Loucy (cell line): ENCODE measurements at regions not wholly inside any gene's neighbourhood (a gene's known extent, or its start where the extent isn't known, plus 50 kb on each side); places are given as distances from the start of the nearest gene placed in this dataset.

Source experiments
- H2AFZ ChIP-seq: fragments of 200-600 bp; sonication (generic); 2 replicates; pipeline ENCODE4 v1.6.0; 2016; ENCODE audit warnings: antibody characterized with exemption, mild to moderate bottlenecking, low read length, moderate library complexity
- H3F3A ChIP-seq: fragments of 200-600 bp; 2 replicates; pipeline ENCODE4 v1.6.0; 2016; ENCODE audit warnings: antibody characterized with exemption, low read depth, mild to moderate bottlenecking
- H3K27me3 ChIP-seq: fragments of 200-600 bp; sonication (generic); 2 replicates; pipeline ENCODE4 v1.6.1; 2014; ENCODE audit warnings: low read length, mild to moderate bottlenecking; ENCODE audit not compliant: insufficient read depth, poor library complexity, severe bottlenecking
- H3K36me3 ChIP-seq: fragments of 200-600 bp; sonication (generic); 2 replicates; pipeline ENCODE4 v1.6.1; 2016; ENCODE audit warnings: low read length; ENCODE audit not compliant: insufficient read depth
- H3K4me1 ChIP-seq: fragments of 200-600 bp; sonication (generic); 2 replicates; pipeline ENCODE4 v1.5.1; 2014; ENCODE audit warnings: low read length, mild to moderate bottlenecking; ENCODE audit not compliant: insufficient read depth, poor library complexity, severe bottlenecking
- H3K4me2 ChIP-seq: fragments of 200-600 bp; sonication (generic); 2 replicates; pipeline ENCODE4 v1.6.0; 2014; ENCODE audit warnings: antibody characterized with exemption, low read length, low read depth, mild to moderate bottlenecking; ENCODE audit not compliant: poor library complexity, severe bottlenecking
- H3K4me3 ChIP-seq: fragments of 200-600 bp; sonication (generic); 2 replicates; pipeline ENCODE4 v1.5.1; 2014; ENCODE audit warnings: low read length, mild to moderate bottlenecking, mixed read lengths; ENCODE audit not compliant: poor library complexity, severe bottlenecking
- H3K79me2 ChIP-seq: fragments of 200-600 bp; sonication (generic); 2 replicates; pipeline ENCODE4 v1.6.1; 2014; ENCODE audit warnings: low read length; ENCODE audit not compliant: insufficient read depth
- H3K9ac ChIP-seq: fragments of 200-600 bp; sonication (generic); 2 replicates; pipeline ENCODE4 v1.6.0; 2014; ENCODE audit warnings: mild to moderate bottlenecking, low read depth, low read length, moderate library complexity; ENCODE audit not compliant: poor library complexity, severe bottlenecking
- H3K9me2 ChIP-seq: fragments of 200-600 bp; sonication (generic); replicated peaks from 2 replicates; pipeline ENCODE4 v1.6.1; 2016; ENCODE audit warnings: low read depth, low read length, mixed read lengths
- H3K9me3 ChIP-seq: fragments of 200-600 bp; sonication (generic); 2 replicates; pipeline ENCODE4 v1.6.1; 2014; ENCODE audit warnings: mild to moderate bottlenecking, antibody characterized with exemption, low read length, low read depth; ENCODE audit not compliant: insufficient read depth
- H4K20me1 ChIP-seq: fragments of 200-600 bp; sonication (generic); 2 replicates; pipeline ENCODE4 v1.6.0; 2014; ENCODE audit warnings: antibody characterized with exemption, low read length, mild to moderate bottlenecking; ENCODE audit not compliant: insufficient read depth, poor library complexity, severe bottlenecking
- CTCF ChIP-seq: fragments of 200-600 bp; sonication (generic); conservative IDR thresholded peaks from 2 replicates; pipeline ENCODE4 v1.5.1; 2014; ENCODE audit warnings: mild to moderate bottlenecking, antibody characterized with exemption, low read length
- EZH2phosphoT487 ChIP-seq: fragments of 200-600 bp; IDR thresholded peaks from 2 replicates; pipeline ENCODE4 v1.6.1; 2018; ENCODE audit warnings: antibody characterized with exemption, mild to moderate bottlenecking, moderate library complexity, borderline replicate concordance

- no peaks in the 10 kb centered on the region for H4K20me1 ChIP-seq
These were observed 308.1 kb upstream of the CHST9 start for GRCh38 chr18:27493182-27493581.

GRCh38 chr18:27491772-27492171, 306.7 kb upstream of the CHST9 start:
- no peak overlapping the region for H3K9ac ChIP-seq
- no peaks in the 10 kb centered on the region for H4K20me1 ChIP-seq
- no peak overlapping the region for H2AFZ ChIP-seq
- H3K4me1 ChIP-seq, result no peaks in the 10 kb centered on the region
- H3K9me2 ChIP-seq, result no peaks in the 10 kb centered on the region
- no peaks in the 10 kb centered on the region for H3K79me2 ChIP-seq
- TF ChIP-seq CTCF (no peak), EZH2phosphoT487 (no peak)
- no peaks in the 10 kb centered on the region for H3K27me3 ChIP-seq
- H3F3A ChIP-seq, result no peaks in the 10 kb centered on the region
- no peaks in the 10 kb centered on the region for H3K9me3 ChIP-seq
- H3K4me3 ChIP-seq, result no peak overlapping the region
- no peaks in the 10 kb centered on the region for H3K36me3 ChIP-seq
- no peak overlapping the region for H3K4me2 ChIP-seq

More at GRCh38 chr18:27493182-27493581, 308.1 kb upstream of the CHST9 start:
- Histone ChIP-seq H3K79me2 (no peaks in the 10 kb centered on the region), H2AFZ (no peak overlapping the region), H3K9me3 (no peaks in the 10 kb centered on the region), H3K27me3 (no peaks in the 10 kb centered on the region), H3K36me3 (no peaks in the 10 kb centered on the region), H3K4me3 (no peak overlapping the region), H3F3A (no peaks in the 10 kb centered on the region), H3K4me2 (no peak overlapping the region), H3K4me1 (no peaks in the 10 kb centered on the region), H3K9ac (no peak overlapping the region), H3K9me2 (no peaks in the 10 kb centered on the region)
- TF ChIP-seq CTCF, result no peak
- no peak for TF ChIP-seq EZH2phosphoT487

- no peak overlapping the region for H3K4me2 ChIP-seq
- no peak for TF ChIP-seq EZH2phosphoT487
- TF ChIP-seq CTCF, result no peak
- H3K36me3 ChIP-seq, result no peaks in the 10 kb centered on the region
- no peak overlapping the region for H3K9ac ChIP-seq
- H2AFZ ChIP-seq, result no peak overlapping the region
- no peaks in the 10 kb centered on the region for H4K20me1 ChIP-seq
- no peaks in the 10 kb centered on the region for H3K27me3 ChIP-seq
- no peaks in the 10 kb centered on the region for H3K4me1 ChIP-seq
- no peaks in the 10 kb centered on the region for H3F3A ChIP-seq
- H3K9me3 ChIP-seq, result no peaks in the 10 kb centered on the region
- no peak overlapping the region for H3K4me3 ChIP-seq
- no peaks in the 10 kb centered on the region for H3K79me2 ChIP-seq
- no peaks in the 10 kb centered on the region for H3K9me2 ChIP-seq
These were observed 298.2 kb upstream of the CHST9 start for GRCh38 chr18:27483276-27483675.
